Stimulated activated CD4-positive, alpha-beta T cell treated with anti-CD3 and anti-CD28 coated beads, Interleukin-4, amount 100 ng/mL, for 1 hour (primary cell): ENCODE measurements at regions not wholly inside any gene's neighbourhood (a gene's known extent, or its start where the extent isn't known, plus 50 kb on each side); places are given as distances from the start of the nearest gene placed in this dataset.

Source experiments
- DNase-seq: peaks from one replicate; pipeline ENCODE4 v3.0.0-alpha.2; 2020

DNA sequence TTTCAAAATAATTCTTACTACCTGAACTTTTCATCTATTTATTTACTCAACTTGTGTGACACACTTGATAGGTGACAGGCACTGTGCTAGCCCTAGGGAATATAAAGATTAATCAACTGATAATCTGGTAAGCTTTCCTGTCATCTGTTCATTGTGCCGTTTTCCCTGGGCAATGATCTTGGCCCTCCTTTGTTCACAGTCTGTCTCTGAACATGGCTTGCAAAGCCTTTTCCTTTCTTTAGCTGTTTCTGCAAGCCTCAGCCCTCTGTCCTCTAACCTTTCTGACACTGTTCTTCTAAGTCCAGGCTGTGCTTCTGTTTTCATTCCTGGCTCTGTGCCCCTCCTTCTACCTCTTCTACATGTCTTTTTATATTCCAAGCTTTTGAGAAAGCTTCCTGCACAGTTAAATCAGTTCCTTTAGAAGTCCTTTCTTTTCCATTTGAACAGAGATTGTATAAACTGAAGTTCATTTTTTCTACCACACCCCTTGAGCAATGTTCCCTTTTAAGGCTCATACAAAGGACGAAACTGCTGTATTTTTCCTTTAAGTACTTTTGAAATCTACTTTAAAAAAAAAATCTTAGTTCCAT is 803.0 kb upstream of the ZNF608 start:
- DNase-seq: no peak

DNA sequence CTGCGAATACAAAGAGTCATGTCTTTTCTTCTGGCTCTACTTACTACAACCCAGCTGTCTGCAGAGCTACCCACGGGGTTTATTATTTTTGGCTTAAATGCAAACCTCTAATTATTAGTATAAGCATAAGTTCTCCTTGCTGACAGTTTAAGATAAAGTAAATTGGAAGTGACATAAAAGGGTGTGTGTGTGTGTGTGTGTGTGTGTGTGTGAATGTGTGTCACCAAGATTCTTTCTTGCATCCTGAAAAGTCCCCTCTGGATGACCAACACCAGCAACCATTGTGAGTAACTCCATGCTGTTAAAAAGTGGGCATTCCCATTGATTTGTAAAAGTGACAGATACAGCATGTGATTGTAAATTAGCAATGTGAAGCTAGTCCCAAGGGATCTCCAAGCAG is 803.8 kb upstream of the ZNF608 start:
- DNase-seq: no peak

DNA sequence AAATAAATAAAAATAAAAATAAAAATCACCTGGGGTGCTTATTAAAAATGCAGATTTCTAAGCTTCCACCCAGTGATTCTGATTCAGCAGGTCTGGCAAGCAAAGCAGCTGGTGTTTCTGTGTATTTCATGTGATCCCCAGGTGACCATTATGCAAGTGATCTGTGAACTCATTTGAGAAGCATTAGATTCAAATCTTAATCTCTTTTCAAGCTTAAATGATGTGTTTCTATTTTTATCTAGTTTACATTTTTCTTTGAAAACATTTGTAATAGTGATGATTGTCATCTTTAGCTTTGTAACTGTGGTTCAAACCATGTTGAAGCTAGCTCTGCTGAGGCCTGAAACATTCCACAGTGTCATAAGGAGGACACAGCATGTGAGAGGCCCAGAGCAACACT is 804.8 kb upstream of the ZNF608 start:
- no peak for DNase-seq

DNA sequence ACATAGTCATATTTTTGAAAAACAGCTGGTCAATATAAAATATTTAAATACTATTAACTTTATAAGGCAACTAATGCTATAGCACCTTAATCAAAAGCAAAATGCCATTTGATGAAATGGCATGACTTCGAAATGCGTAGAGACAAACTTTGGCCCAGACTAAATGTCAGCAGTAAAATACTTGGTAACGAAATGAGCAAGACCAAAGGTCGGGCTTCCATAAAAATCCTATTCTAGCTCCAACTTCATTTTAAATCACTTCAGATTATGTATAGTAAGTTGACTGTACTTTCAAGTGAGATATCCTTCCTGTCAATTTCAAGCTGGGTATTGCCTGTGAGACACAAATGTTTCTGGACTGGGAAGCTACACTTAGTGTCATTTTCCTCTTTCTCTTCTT is 805.4 kb upstream of the ZNF608 start:
- no peak for DNase-seq

DNA sequence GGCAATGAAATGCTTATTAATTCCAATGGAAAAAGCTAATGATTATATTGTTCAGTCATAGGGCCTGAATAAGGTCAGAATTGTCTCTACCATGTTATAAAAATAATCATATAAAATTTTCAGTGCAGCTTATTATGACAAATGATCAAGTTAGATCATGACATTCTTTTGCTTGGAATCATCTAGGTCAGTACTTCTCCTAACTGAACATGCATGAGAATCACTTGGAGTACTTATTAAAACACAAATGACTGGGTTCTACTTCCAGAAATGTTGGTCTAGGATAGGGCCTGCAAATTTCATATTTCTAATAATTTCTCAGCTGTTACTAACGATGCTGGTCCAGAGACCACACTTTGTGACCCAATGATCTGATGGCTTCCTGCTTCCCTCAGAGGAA is 806.0 kb upstream of the ZNF608 start:
- DNase-seq: no peak

DNA sequence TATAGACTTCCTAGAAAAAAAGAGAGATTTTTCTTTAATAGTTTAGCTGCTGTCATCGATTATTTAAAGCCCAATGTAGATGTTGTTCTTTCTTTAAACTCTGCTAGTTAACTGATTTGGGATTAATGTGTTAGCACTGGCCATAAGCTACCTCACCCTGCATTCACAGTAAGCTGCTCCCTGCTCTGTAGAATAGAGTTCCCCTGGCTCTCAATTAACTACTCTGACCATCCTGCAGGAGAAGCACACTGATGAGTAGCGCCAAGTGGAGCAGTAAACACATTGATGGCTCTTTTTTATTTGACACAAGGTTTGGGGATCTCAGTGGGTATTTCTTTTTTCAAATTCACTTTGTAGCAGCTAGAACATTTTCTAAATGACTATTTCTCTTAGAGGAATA is 807.9 kb upstream of the ZNF608 start:
- no peak for DNase-seq

DNA sequence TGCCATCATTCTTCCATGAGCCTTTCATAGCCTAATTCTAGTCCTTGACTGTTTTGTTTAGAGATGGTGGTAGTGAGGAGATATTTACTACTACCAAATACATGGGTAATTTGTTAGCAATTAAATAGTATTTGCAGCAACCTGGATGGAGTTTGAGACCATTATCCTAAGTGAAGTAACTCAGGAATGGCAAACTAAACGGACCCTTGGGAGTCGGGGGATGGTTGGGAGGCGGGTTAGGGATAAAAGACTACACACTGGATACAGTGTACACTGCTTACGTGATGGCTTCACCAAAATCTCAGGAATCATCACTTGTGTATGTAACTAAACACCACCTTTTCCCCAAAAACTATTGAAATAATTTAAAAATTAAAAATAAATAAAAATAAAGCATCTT is 809.2 kb upstream of the ZNF608 start:
- no peak for DNase-seq

DNA sequence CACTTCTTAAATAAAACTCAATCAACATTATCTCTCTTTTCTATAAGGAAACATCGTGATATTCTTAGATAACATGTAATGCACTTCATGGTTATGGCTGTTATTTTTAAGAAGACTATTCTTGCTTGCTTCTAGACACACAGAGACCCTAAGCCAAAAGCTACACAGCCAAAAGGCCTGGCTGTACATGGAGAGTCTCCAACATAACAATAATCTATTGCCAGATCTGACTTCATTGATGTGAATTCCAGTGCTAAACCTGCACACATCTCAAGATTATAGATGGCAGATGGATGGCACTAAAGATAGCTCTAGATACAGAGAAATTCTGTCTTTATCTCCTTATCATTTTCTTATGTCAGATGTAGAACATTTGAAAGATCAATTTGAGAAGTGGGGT is 811.6 kb upstream of the ZNF608 start:
- no peak for DNase-seq

DNA sequence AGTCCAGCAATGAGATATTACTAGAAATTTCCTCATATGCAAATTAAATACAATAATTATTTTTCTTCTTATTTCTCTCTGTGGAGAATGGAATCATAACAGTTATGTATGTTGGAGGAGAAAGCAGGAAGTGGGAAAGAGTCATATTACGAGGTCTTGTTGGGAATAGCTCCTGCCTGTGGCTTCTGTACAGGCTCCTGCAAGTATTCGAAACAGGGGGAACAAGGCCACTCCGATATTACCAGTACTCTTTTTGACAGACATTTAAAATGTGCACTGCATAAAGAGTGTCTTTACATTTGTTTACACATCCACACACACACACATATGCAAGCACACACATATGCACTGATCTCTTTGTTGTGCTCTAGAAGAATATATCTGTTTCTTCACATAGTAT is 812.0 kb upstream of the ZNF608 start:
- no peak for DNase-seq

DNA sequence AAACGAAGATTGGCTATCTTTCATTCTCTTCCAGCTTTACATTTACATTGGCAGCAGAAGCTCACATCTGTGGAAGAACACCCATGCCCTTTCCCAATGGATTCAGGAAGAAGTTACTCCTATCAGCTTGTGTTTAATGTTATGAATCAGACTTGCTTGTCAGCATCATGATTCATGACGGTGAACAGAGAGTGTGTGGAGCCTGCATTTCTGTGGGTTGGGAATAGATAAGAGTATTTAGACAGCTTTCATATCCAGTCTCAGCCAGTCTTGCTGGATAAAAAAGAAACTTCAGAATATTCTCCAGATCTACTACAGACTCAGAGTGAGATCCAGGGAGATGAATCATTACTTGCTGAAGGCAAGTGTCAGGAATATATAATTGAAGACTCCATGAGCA is 812.9 kb upstream of the ZNF608 start:
- no peak for DNase-seq

DNA sequence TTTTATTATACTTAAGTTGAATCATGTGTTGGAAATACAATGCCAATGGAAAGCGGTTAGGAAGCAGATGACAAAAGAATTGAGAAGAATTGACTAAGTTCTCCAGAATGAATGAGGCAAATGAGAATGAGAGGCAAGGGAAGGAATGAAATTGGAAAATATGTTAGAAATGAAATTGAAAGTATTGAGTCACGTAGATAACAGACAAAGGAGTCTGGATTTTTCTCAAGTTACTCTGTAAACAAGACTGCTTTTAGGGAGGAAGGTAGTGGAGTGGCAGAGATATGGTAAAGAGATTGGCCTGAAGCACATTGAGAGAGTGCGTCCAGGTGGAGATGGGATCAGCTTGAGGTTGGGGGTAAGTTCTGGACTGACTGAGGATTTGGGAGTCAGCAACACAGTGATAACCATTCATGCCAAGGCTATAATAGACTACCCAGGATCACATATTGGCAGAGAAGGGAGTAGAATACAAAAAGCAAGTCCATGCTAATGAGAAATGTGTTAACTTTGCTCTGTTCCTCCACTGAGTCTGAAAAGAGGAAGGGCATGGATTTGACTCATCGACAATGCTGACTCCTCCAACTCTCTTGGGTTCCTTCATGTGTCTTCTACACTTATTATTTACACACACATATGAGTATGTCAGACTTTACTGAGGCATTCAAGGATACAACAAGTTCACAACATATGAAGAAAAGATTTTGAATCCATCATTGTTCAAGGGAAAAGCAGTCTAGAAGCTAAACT is 814.2 kb upstream of the ZNF608 start:
- DNase-seq: no peak

DNA sequence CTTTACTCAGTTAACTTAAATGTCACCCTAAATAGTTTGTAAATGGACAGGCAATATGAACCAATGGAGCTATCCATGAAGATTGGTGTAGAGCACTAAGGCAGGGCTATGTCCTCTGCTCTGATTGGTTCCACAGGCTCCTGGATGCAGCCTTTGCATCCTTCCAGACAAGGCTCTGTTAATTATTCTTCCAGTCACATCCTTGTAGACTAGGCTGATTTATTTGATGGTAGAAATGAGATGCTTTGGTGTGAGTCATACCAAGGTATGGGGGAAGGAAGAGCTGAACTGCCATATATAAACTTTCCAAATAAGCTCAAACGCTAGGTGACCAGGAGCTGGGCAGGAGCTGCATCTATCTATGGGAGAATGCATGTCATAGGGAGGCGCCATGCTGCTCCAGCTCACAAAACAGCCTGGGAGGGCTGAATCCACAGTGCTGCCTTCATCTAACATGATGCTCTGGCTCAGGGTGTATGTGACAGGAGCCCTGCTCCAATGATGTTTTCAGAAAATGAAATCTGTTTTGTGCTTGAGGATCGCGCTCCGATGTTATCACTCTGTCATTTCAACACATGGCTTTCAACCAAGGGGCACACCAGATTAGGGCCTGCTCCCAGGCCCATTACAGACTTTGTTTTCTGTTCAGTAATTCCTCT is 818.0 kb upstream of the ZNF608 start:
- DNase-seq: no peak

DNA sequence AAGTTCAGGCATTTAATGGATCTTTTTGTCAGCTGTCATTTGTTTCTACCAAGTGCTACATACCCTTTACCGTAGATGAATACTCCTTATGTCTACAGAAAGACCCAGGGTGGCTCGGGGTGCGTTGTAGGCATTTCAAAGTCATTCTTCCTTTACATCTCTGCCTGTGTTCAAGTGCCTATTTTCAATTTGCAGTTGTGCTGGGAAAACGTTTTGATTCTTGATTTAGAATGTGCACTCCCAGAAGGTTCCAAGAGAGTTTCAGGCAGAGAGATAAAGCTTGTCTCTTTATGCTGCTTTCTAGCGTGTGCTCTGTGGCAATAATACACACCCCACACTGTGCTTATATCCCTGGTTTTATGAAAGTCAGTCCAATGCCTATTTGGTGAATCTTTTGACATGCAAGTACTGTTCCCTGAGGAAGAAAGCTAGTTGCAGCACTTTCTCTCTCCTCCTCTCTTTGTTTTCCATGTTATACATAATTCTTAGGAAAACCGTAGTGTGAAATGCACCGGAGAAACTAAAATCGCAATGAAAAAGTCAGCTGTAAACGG is 828.1 kb upstream of the ZNF608 start:
- DNase-seq: no peak

DNA sequence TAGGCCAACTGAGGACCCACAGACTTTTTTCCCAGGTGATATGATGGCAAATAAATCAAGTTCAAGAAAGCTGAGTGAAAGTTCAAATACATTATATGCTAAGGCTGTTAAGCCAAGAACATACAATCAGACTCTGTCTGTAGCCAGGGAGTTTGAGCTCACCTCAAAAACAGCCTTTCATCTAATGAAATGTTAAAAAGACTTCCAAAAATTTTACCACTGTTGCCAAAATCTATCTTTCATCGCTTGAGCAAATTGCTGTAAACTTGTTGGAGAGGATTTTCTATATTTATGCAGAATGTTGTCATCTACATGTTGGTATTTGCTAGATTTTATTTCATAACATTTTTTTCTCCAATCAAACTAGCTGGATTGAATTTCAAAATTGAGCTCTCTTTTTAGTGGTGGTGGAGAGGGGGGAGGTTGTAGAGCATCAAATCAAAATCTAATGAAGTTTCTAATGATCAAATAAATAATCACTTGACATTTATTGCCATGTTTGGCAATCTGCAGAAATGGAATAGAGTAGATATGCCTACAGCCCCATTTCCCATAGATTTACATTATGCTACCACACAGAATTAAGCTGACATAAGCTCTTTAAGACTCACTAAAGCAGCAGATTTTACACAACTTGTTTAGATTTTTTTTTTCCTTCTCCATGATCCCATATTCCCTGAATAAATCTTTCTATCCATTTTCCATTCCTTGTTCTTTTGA is 828.9 kb upstream of the ZNF608 start:
- DNase-seq: no peak

DNA sequence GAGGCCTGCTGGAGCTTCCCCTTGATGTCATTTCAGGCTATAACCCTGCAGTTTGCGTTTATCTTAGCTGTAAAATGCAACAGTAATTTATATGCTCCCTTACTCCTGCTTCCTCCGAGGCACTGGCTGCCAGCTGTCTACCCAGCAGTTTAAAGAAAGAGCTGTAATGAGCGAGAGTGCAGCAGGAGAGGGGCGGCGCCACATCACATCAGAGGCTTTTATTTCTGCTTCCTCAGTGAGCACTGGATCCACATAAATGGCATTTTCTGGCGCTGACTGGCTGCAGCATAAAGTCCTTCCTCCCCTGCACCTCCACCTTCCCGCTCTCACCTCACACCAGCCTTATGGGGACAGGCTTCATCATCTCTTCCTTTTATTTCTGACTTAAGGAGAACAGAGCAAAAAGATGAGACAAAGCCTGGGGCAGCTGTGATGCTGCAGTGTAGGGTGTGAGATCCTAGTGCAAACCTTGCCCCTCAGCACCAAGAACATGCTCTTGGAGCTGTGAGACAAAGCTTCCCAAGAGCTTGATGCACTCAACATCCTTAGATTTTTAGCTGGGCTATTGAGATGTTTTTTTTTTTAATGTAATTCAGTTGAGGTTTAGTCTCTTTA is 829.6 kb upstream of the ZNF608 start:
- no peak for DNase-seq

DNA sequence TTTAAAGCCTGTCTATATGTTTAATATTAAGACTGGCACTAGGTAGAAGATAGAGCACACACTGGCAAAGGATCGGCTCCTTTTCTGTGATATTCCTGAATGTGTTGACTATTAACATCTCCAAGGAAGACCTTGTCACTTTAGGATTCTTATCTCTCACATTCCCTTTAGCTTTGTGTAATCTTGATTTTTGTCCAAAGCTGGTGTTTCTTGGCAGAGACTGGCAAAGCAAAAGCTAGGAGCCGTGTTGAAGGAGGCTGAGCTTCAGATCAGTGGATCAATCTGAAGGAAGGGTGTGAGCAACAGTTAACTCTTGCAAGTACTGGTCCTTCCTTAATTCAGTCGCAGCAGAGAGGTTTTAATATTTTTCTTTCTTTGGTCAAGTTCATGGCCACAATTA is 830.4 kb upstream of the ZNF608 start:
- no peak for DNase-seq

DNA sequence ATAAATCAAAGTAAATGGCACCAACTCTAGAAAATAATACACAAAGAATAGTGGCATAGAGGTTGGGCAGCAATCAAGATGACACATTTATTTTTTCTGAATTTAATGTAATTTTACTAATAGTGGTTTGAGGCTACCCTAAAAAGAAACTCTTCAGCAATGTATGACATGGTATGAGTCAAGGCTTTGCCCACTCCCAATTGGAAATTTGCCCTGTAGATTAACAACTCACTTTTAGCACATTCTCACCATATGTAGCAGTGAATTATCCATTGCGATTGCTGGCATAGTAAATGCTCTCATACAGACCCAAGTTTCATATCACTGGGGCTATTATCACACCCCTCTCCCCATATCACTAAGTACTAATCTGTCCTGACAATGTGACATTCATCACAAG is 832.1 kb upstream of the ZNF608 start:
- DNase-seq: no peak

DNA sequence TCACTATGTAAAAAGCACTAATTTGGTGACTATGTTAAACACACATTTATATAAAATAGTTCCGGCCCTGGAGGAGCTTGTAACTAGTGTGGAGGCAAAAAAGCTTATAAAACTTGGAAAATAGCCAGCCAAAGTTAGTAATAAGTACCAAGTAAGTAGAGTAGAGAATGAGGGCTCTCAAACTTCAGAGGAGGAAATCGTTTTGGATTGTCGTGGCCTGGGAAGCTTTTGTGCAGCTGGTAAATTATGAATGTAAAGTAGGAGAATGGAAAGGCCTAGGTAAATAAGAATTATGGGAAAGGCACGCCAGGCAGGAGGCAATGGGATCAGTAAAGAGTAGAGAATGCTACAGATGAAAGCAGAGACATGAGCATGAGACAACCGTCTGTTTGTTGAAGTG is 832.7 kb upstream of the ZNF608 start:
- DNase-seq: no peak

DNA sequence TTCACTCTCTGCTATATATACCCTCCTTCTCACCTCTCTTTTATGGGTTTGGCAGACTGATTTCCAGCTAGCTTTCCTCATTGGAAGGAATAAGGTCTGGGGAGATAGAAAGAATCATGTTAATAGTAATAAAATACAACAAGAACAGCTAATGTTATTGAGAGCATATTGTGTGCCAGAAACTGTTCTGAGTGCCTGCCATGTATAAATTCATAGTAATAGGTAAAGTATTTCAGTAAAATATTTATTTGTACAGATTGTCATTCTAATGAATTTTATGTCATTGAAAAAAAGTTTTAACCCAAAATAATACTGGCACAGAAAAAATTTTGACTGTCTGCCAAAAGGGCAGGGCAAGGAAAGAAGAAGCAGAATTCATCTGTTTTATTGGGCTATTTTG is 834.9 kb upstream of the ZNF608 start:
- DNase-seq: no peak

DNA sequence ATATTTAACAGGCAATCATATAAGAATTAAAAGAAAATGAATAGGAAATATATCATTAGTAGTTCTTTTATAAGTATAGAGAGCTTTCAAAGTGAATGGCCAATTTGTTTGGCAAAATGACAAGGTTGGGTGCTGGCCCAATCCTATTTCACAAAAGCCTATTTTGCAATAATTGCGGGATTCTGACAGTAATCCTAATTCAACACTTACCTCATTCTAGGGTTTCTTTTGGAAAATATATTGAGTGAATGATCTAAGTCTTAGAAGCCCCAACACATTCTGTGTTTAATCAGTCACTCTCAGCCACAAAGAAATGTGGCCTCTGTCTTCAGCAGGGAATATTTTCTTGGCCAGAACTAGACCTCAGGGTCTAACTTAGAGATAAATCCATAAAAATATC is 835.9 kb upstream of the ZNF608 start:
- no peak for DNase-seq

DNA sequence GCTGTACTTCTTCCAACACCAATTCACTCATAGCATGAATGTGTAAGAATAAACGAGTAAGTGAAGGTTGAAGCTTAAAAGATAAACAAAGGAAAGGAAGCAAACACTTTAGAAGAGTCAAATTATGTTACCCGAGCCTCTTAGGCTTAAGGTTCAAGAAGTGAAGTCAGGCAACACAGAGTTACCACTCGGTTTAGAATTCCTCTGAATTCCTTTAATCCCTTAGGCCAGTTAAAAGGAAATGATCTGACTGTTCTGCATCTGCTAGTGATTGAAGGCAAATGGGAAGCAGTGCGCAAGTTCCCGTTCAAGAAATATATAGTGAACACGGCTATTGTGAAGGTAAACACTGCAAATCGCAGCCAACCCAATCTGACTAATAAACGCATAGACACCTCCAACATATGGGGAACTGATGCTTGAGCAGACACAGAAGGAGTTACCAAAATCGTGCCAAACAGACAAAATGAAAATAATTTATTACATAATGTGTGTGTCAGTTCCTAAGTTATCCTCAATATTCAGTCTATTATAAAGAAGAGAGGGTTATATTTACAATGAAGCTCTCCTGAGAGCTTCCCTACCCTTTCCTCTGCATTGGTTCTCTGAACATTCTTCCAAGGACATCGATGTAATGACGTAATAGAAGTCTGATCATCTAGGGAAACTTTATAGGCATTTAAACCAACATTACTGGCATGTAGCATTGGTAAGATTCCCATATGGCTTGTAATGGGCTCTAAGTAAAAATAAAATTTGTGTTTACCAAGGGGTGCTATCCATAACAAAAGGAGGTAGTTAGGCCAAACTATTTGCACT is 837.1 kb upstream of the ZNF608 start:
- no peak for DNase-seq

DNA sequence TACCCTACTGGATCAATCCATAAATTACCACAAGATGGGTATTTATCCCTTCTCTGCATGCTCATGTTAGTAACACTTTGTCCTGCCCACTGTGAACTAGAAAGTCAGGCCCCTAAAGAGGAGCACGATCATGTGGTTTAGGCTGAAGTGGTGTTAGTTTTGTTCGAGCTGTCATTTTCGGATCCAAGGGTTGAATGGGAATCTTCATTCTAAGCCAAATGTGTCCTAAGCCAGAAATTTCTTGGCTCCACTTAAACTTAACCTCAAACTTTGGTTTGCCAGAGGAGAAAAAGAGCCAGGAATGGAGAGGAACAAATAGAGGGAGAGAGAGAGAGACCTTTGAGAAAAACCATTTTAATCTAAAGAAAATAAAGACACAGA is 837.7 kb upstream of the ZNF608 start:
- DNase-seq: no peak
